ENCODE measurements at regions not wholly inside any gene's neighbourhood (a gene's known extent, or its start where the extent isn't known, plus 50 kb on each side); places are given as distances from the start of the nearest gene placed in this dataset.

DNA sequence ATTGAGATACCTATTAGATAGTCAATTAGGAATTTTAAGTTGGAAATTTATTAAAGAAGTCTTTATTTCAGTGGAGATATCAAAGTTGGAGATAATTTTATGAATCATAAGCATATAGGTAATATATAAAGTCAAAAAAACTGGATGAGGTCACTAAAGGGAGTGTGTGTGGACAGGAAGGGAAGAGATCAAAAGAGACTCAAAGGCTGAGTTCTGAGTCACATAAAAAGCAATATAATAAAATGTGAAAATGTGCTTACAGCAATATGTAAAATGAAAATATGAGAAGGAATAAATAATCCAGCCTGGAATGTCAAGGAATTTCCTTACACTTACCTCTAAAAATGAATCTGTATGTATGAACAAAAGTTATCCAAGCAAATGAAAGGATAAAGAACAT, 583.3 kb upstream of the SORCS1 start:
- Mint-ChIP-seq H3K27ac (ENCODE audit: unreplicated experiment) (no peak overlapping the region), H3K4me1 (no peaks in the 10 kb centered on the region), H3K27me3 (ENCODE audit: low read depth) (no peaks in the 10 kb centered on the region), H3K36me3 (ENCODE audit: low read depth) (no peaks in the 10 kb centered on the region), H3K4me3 (no peak overlapping the region), H3K9me3 (no peaks in the 10 kb centered on the region)
- TF ChIP-seq, protein P1, sequence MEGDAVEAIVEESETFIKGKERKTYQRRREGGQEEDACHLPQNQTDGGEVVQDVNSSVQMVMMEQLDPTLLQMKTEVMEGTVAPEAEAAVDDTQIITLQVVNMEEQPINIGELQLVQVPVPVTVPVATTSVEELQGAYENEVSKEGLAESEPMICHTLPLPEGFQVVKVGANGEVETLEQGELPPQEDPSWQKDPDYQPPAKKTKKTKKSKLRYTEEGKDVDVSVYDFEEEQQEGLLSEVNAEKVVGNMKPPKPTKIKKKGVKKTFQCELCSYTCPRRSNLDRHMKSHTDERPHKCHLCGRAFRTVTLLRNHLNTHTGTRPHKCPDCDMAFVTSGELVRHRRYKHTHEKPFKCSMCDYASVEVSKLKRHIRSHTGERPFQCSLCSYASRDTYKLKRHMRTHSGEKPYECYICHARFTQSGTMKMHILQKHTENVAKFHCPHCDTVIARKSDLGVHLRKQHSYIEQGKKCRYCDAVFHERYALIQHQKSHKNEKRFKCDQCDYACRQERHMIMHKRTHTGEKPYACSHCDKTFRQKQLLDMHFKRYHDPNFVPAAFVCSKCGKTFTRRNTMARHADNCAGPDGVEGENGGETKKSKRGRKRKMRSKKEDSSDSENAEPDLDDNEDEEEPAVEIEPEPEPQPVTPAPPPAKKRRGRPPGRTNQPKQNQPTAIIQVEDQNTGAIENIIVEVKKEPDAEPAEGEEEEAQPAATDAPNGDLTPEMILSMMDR (conservative IDR thresholded peaks at IDR 0.05), result no peak
- DNase-seq (ENCODE audit: low read depth, low spot score), result no peak

DNA sequence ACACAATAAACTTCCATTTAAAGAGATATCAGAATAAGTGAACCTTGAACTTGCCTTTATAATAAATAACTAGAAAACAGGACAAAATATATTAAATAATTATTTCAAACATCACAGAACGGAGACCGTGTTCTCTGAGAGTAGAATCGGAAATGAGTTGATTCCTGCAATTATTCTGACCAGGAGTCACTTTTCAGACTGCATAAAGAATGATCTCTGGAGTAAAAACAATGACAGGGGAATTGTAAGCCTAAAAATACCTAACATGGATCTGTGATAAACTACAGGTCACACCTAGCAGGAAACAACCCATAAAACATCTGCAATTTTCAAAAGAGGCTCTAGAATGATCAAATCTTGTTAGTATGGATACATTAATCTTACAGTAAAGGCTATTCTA, 577.5 kb upstream of the SORCS1 start:
- Mint-ChIP-seq H3K27me3 (ENCODE audit: low read depth) (no peaks in the 10 kb centered on the region), H3K27ac (ENCODE audit: unreplicated experiment) (no peak overlapping the region), H3K4me1 (no peaks in the 10 kb centered on the region), H3K4me3 (no peak overlapping the region), H3K9me3 (peaks cover 3% of the 10 kb centered on the region), H3K36me3 (ENCODE audit: low read depth) (no peaks in the 10 kb centered on the region)
- no peak for DNase-seq (ENCODE audit: low read depth, low spot score)
- TF ChIP-seq, protein P1 (conservative IDR thresholded peaks at IDR 0.05), result no peak

DNA sequence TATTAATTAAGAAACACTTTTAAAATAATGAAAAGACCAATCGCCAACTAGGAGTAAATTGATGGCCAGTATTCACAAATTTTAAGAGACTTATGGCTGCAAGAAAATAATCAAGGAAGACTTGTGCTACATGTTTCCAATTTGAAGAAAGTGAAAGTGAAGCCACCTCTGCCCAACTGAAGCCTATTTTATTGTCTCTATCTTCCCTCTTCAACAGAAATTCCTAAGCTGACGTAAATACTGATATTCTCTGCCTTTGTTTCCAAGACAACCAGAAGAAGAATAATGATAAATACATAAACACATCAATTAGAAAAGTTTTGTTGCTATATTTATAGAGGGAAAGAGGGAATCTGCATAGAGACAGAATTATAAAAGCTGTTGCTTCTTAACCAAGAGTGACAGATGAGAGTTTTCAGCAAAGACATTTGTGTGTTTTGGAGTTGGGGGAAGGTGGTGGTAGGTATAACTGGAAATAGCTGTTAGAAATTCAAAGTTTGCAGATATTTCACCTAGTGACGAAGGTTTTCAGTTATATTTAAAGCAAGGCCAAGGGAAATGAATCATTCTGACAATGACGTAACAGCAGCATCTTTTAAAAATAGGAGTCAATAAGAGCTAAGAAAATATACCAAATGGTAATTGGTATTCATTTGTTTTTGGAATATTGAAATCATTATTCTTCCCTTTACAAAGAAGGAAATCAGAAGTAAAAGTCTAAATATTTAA, 576.6 kb upstream of the SORCS1 start:
- Mint-ChIP-seq H3K27me3 (ENCODE audit: low read depth) (no peaks in the 10 kb centered on the region), H3K4me1 (no peaks in the 10 kb centered on the region), H3K4me3 (no peak overlapping the region), H3K36me3 (ENCODE audit: low read depth) (no peaks in the 10 kb centered on the region), H3K27ac (ENCODE audit: unreplicated experiment) (no peak overlapping the region), H3K9me3 (peaks cover 3% of the 10 kb centered on the region)
- TF ChIP-seq, protein P1 (conservative IDR thresholded peaks at IDR 0.05), result no peak
- DNase-seq (ENCODE audit: low read depth, low spot score), result no peak

DNA sequence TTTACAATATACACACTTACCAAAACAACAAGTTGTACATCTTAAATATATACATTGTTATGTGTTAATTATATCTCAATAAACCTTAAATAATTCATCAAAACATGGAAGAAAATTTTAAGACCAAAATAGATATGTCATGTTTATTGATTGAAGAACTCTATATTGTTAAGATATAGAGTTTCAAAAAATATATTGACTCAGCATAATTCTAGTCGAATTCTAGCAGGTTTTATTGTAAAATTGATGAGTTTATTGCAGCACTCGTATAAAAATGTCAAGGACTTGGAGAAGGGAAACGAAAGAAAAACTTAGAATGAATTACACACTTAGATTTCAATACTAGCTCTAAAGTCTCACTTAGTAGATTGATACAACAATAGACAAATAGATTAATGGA, 575.4 kb upstream of the SORCS1 start:
- H3K4me1 Mint-ChIP-seq, result no peaks in the 10 kb centered on the region

DNA sequence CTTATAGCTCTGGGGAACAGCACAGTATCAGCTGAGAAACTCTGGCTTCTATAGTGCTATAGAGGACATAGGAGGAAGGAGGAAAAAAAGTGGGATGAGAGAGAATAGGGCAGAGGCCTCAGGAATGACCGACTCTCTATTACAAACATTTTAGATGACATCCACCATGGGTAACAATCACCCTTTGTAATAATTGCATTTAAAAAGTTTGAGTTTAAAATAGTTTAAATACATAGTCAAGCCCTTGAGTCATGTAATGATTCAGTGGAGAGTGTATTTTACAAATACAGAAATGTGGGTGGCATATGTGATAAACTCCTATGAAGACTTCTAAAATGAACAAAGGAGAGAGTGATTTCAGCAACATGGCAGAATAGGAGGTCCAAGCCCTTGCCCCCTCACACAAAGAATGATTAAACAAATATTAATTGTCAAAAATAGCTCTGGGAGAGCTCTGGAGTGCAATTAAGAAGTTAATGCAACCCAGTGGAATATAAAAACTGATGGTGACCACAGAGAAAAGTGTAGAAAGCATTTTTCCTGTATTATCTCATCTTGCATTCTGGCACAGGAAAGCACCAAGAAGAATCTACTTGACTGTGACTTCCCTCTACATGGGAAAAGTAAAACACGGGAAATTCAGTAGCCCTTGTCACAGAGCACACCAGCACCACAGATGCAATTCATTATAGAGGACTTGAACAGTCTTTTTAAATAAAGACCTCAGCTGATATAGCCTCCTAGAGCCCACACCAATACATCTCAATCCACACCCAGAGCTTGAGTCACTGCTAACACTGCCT, 569.0 kb upstream of the SORCS1 start:
- H3K27ac Mint-ChIP-seq (ENCODE audit: unreplicated experiment), result no peak overlapping the region
- H3K27me3 Mint-ChIP-seq (ENCODE audit: low read depth), result no peaks in the 10 kb centered on the region
- no peak for DNase-seq (ENCODE audit: low read depth, low spot score)

More for the DNA sequence above, 575.4 kb upstream of the SORCS1 start:
- H3K27me3 Mint-ChIP-seq (ENCODE audit: low read depth), result no peaks in the 10 kb centered on the region
- DNase-seq (ENCODE audit: low read depth, low spot score), result no peak
- H3K4me3 Mint-ChIP-seq, result no peak overlapping the region
- H3K9me3 Mint-ChIP-seq, result peaks cover 3% of the 10 kb centered on the region
- H3K36me3 Mint-ChIP-seq (ENCODE audit: low read depth), result no peaks in the 10 kb centered on the region
- TF ChIP-seq, protein P1 (conservative IDR thresholded peaks at IDR 0.05), result no peak
- no peak overlapping the region for H3K27ac Mint-ChIP-seq (ENCODE audit: unreplicated experiment)

More for the DNA sequence above, 569.0 kb upstream of the SORCS1 start:
- H3K4me1 Mint-ChIP-seq, result no peaks in the 10 kb centered on the region
- no peak overlapping the region for H3K4me3 Mint-ChIP-seq
- H3K9me3 Mint-ChIP-seq, result peaks cover 5% of the 10 kb centered on the region
- no peaks in the 10 kb centered on the region for H3K36me3 Mint-ChIP-seq (ENCODE audit: low read depth)
- TF ChIP-seq, protein P1 (conservative IDR thresholded peaks at IDR 0.05), result no peak

All from neural crest cell (in vitro differentiated cells).